Activated CD4-positive, alpha-beta memory T cell treated with anti-CD3 and anti-CD28 coated beads for 36 hours (primary cell): ENCODE measurements at regions not wholly inside any gene's neighbourhood (a gene's known extent, or its start where the extent isn't known, plus 50 kb on each side); places are given as distances from the start of the nearest gene placed in this dataset.

ENCODE experiments used
- CTCF ChIA-PET: fragments of 350-600 bp; sonication (Branson Sonifier 250); formaldehyde crosslinking; loops from one replicate; lab custom pipeline; 2021; ENCODE audit warnings: antibody characterized with exemption, inconsistent platforms; lab: Charles Lee
- POLR2A ChIA-PET: fragments of 350-600 bp; sonication (Branson Sonifier 250); formaldehyde crosslinking; loops from one replicate; lab custom pipeline; 2021; ENCODE audit warnings: antibody characterized with exemption; lab: Charles Lee
- DNase-seq: peaks from one replicate; pipeline ENCODE4 v3.0.0-alpha.2; 2020
- H3K27ac Mint-ChIP-seq: one replicate; pipeline ENCODE4 v1.8.0; 2021; ENCODE audit warnings: mixed read lengths
- H3K27me3 Mint-ChIP-seq: one replicate; pipeline ENCODE4 v1.8.0; 2021; ENCODE audit warnings: mixed read lengths
- H3K36me3 Mint-ChIP-seq: one replicate; pipeline ENCODE4 v1.8.0; 2021; ENCODE audit warnings: mixed read lengths
- H3K4me1 Mint-ChIP-seq: one replicate; pipeline ENCODE4 v1.8.0; 2021; ENCODE audit warnings: low read depth, mixed read lengths
- H3K4me3 Mint-ChIP-seq: one replicate; pipeline ENCODE4 v1.8.0; 2021; ENCODE audit warnings: mild to moderate bottlenecking, mixed read lengths
- H3K9me3 Mint-ChIP-seq: one replicate; pipeline ENCODE4 v1.8.0; 2021; ENCODE audit warnings: mixed read lengths
- intact Hi-C: fragments of 100-400 bp; cut with micrococcal nuclease; formaldehyde crosslinking; loops from one replicate; pipeline ENCODE4 v1.15.1; 2023

DNA sequence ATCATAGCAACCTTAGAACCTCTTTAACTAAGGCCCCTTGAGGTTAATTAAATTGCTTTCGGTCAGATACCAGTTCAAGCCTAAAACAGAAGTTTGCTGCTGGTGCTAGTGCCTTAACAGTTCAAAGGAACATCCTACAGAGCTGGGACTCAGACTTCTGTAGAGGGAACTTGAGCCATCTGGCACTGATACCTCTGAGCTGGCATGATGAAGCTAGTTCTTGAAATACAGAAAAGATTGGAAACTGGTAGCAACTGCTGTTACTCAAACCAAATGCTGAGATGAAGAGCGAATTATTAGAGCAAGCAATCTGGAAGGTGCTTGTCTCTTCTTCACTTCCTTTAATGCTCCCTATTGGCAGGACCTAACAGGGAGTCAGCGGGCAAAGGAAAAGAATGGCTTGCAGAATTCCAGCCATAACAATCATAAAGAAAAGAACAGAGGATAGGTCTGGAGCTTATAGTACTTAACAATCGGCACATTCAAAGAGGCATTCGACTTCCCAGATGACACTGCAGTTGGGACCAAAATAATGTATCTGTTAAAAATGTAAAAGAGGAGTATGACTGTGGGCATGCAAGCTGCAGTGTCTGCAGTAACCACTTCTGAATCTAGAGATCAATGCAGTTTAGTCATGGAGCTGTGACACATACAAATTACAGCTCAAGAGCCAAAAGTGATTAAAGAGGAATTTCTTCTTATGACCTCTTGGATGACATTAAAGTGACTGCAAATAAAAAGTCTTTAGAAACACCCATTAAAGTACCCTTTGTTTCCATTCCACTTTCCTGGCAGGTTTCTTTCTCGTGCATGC, 298.9 kb downstream of the PDGFC start:
- Mint-ChIP-seq H3K4me1 (no peaks in the 10 kb centered on the region), H3K9me3 (peaks cover 8% of the 10 kb centered on the region), H3K4me3 (no peak overlapping the region), H3K27ac (no peak overlapping the region), H3K27me3 (no peaks in the 10 kb centered on the region), H3K36me3 (no peaks in the 10 kb centered on the region)
- POLR2A ChIA-PET = no interaction called here
- no peak for DNase-seq
- CTCF ChIA-PET = no interaction called here
- intact Hi-C loops = no loop called here

DNA sequence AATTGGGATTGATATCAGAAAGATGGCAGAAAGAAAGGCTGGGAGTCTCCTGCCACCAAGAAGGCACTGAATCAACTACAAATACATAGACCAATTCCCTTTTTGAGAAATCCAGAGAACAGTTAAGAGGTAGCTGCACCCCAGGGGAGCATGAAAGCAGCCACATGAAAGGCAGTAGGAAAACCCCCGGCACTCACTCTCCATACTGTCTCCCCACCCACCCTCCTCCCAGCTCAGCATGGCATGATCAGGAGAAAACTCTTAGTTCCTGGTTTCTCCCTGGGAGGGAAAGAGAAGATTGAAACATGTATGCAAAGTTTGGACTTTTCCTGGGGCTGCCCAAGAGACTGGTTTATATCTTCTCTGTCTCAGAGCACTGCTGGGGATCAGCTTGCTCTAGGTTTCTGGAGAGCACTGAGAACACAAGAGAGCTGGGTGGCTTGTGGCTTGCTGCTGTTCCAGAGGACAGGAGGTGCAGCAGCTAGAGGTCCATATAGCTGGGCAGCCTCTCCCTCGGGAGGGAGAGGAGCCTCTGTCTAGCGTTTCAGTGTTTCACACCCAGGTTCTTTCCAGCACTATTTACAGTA, 305.7 kb downstream of the PDGFC start:
- Mint-ChIP-seq H3K27me3 (no peaks in the 10 kb centered on the region), H3K27ac (no peak overlapping the region)
- intact Hi-C loops = no loop called here

DNA sequence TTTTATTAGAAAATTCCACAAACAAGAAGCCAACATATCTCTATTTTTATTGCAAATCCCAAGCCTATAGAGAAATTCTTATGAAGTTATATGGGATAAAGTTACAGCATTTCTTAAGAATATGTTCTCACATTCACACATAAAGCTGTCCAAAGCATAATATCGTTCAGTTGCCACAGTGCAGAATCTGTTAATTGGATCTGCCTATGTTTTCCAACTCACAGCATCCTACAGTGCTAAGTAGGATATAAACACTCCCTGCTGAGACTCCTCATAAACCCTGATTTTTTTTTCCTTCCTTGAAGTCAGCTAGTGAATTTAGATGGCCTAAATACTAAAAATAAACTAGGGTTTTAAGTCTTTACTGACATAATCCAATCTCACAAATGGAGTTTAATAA, 307.9 kb downstream of the PDGFC start:
- Mint-ChIP-seq H3K27me3 (no peaks in the 10 kb centered on the region), H3K4me3 (no peak overlapping the region), H3K9me3 (peaks cover 6% of the 10 kb centered on the region), H3K36me3 (no peaks in the 10 kb centered on the region), H3K27ac (no peak overlapping the region), H3K4me1 (no peaks in the 10 kb centered on the region)
- ChIA-PET CTCF (no interaction called here), POLR2A (no interaction called here)
- DNase-seq = no peak
- intact Hi-C loops = no loop called here

More for the DNA sequence above, 305.7 kb downstream of the PDGFC start:
- no peak overlapping the region for H3K4me3 Mint-ChIP-seq
- DNase-seq = no peak
- H3K36me3 Mint-ChIP-seq = no peaks in the 10 kb centered on the region
- POLR2A ChIA-PET = no interaction called here
- CTCF ChIA-PET = no interaction called here
- no peaks in the 10 kb centered on the region for H3K4me1 Mint-ChIP-seq
- H3K9me3 Mint-ChIP-seq = peaks cover 9% of the 10 kb centered on the region

DNA sequence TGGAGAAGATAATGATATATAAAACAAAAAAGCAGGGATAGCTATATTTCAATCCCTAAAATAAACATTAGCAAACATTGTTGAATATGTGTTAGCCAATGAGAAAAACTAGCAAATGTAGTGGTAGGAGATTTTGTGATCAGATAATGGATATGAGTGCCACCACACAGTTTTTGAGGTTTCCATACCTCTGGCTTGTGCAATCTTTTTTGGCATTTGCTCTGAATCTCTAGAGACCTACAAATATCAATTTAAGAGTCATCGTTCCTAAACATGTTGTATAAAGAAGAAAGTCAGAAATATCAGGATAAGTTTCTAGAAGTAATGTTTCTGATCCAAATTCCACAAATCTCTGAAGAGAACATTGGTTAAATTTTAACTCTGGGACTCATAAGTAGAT, 308.7 kb downstream of the PDGFC start:
- CTCF ChIA-PET = no interaction called here
- Mint-ChIP-seq H3K36me3 (no peaks in the 10 kb centered on the region), H3K4me3 (no peak overlapping the region), H3K9me3 (peaks cover 9% of the 10 kb centered on the region), H3K27ac (no peak overlapping the region), H3K4me1 (no peaks in the 10 kb centered on the region), H3K27me3 (no peaks in the 10 kb centered on the region)
- DNase-seq = no peak
- POLR2A ChIA-PET = no interaction called here
- intact Hi-C loops = no loop called here

DNA sequence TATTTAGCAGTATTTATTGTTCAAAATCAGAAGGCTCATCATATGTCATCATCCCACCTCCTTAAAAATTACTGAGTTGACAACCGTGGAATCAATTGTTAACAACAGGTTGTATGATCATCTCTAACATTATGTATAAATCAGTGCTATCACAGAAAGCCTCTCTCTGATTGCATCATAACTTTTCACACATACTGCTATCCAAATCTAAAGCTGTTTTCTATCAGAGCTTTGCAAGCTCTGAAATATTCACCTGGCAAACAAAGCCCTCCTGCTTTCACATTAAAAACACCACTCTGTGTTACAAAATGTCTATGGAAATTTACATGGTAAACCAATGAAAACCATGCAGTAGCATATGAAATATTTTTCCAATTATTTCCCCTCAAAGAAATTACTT, 310.0 kb downstream of the PDGFC start:
- Mint-ChIP-seq H3K27ac (no peak overlapping the region), H3K27me3 (no peaks in the 10 kb centered on the region), H3K36me3 (no peaks in the 10 kb centered on the region), H3K4me1 (no peaks in the 10 kb centered on the region), H3K4me3 (no peak overlapping the region), H3K9me3 (peaks cover 9% of the 10 kb centered on the region)
- no peak for DNase-seq
- intact Hi-C loops = no loop called here
- ChIA-PET POLR2A (no interaction called here), CTCF (no interaction called here)

DNA sequence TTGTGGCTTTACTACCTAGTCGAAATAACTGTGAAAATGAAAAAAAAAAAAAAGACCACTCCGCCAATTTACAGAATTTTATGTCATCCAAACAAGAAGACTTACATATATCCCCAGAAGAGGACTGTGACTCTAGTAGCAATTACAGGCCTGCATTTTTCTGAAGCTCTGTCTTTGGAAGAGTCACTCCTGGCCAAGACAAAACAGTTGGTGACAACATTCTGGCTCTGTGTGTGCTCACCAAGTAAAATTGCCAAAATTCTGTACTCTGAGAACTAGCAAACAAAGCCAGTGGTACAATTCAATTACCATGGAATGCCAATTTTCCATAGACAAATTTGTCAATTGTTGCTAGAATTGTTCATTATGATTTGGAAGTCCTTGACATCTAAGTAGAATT, 311.1 kb downstream of the PDGFC start:
- no peaks in the 10 kb centered on the region for H3K27me3 Mint-ChIP-seq
- H3K36me3 Mint-ChIP-seq = no peaks in the 10 kb centered on the region
- no peak overlapping the region for H3K4me3 Mint-ChIP-seq
- no peak for DNase-seq
- H3K9me3 Mint-ChIP-seq = peaks cover 5% of the 10 kb centered on the region
- H3K27ac Mint-ChIP-seq = no peak overlapping the region
- no peaks in the 10 kb centered on the region for H3K4me1 Mint-ChIP-seq
- intact Hi-C loops = no loop called here
- CTCF ChIA-PET = no interaction called here
- POLR2A ChIA-PET = no interaction called here

DNA sequence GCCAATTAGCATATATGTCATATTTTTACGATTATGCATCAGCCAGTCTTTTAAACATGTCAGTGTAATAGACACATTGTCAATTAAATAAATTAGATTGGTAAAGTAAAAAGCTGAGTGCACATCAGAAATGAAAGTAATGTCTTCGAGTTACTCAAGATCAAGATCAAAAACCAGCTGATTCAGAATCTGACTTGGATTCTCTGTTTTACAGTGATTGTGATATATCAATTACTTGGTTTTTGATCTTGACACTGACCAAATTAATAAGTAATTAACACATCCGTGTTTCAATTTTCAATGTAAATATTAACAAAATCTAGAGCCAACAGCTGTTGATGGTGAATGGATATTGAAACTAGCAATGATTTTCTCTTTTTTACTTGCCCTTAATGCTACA, 311.6 kb downstream of the PDGFC start:
- no peak overlapping the region for H3K27ac Mint-ChIP-seq
- H3K4me3 Mint-ChIP-seq = no peak overlapping the region
- H3K9me3 Mint-ChIP-seq = peaks cover 5% of the 10 kb centered on the region
- intact Hi-C loops = no loop called here
- no peak for DNase-seq
- CTCF ChIA-PET = no interaction called here
- H3K36me3 Mint-ChIP-seq = no peaks in the 10 kb centered on the region
- POLR2A ChIA-PET = no interaction called here
- no peaks in the 10 kb centered on the region for H3K4me1 Mint-ChIP-seq
- no peaks in the 10 kb centered on the region for H3K27me3 Mint-ChIP-seq

DNA sequence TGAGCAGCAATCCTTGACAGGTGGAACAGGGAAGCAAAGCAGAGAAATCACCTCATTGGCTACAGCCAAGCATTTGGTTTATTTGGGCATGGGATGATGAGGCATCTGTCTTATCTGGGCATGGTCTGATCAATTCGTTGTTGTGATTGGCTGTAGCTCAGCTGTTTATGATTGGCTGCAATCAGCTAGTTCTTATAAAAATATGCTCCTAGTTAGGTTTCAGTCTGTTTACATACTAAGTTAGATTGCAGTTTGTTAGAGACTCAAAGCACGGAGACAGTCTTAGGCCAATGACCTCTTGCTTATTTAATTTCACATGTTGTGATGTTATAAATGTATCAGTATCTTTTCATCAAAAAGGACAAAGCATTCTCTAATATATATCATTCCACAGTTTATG, 312.0 kb downstream of the PDGFC start:
- intact Hi-C loops = no loop called here
- peaks cover 5% of the 10 kb centered on the region for H3K9me3 Mint-ChIP-seq
- H3K4me1 Mint-ChIP-seq = no peaks in the 10 kb centered on the region
- H3K36me3 Mint-ChIP-seq = no peaks in the 10 kb centered on the region
- H3K4me3 Mint-ChIP-seq = no peak overlapping the region
- no peak for DNase-seq
- no peaks in the 10 kb centered on the region for H3K27me3 Mint-ChIP-seq
- CTCF ChIA-PET = no interaction called here
- no peak overlapping the region for H3K27ac Mint-ChIP-seq
- POLR2A ChIA-PET = no interaction called here

DNA sequence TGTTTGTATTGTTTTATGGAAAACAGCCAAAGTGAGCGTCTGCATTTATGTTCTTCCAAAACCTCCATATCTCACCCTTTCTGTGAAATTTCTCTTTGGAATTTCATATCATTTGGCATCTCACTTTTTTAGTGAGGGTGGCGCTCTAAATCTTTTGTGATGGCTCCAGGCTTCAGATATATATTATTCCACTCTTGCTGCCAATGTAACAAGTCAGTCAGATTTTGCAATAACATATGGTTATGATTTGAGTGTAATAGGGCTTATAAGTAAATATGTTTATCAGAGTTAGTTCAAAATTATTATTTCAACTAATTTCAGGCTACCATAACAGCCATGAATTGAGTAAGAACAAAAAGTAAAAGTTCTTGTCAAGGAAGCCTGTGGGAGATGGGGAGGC, 314.7 kb downstream of the PDGFC start:
- no peaks in the 10 kb centered on the region for H3K36me3 Mint-ChIP-seq

DNA sequence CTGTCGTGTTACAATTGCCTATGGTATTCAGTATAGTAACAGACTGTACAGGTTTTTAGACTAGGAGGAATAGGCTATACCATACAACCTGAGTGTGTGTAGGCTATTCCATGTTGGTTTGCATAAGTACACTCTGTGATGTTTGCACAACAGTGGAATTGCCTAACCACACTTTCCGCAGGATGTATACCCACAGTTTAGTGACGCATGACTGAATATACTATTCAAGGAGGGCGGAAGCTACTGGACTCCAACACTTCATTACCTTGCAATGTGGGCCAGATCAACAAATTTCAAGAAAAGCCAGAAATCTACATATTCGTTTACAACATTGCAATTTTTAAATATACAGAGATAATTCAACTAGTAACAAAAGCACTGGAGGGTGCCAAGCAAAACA, 317.2 kb downstream of the PDGFC start:
- Mint-ChIP-seq H3K4me3 (no peak overlapping the region), H3K36me3 (no peaks in the 10 kb centered on the region), H3K9me3 (peaks cover 17% of the 10 kb centered on the region), H3K27ac (no peak overlapping the region), H3K27me3 (no peaks in the 10 kb centered on the region), H3K4me1 (no peaks in the 10 kb centered on the region)
- POLR2A ChIA-PET = no interaction called here
- no peak for DNase-seq
- CTCF ChIA-PET = no interaction called here
- intact Hi-C loops = no loop called here

More for the DNA sequence above, 314.7 kb downstream of the PDGFC start:
- Mint-ChIP-seq H3K9me3 (peaks cover 12% of the 10 kb centered on the region), H3K27me3 (no peaks in the 10 kb centered on the region), H3K27ac (no peak overlapping the region), H3K4me3 (no peak overlapping the region), H3K4me1 (no peaks in the 10 kb centered on the region)
- POLR2A ChIA-PET = no interaction called here
- intact Hi-C loops = no loop called here
- CTCF ChIA-PET = no interaction called here
- no peak for DNase-seq

DNA sequence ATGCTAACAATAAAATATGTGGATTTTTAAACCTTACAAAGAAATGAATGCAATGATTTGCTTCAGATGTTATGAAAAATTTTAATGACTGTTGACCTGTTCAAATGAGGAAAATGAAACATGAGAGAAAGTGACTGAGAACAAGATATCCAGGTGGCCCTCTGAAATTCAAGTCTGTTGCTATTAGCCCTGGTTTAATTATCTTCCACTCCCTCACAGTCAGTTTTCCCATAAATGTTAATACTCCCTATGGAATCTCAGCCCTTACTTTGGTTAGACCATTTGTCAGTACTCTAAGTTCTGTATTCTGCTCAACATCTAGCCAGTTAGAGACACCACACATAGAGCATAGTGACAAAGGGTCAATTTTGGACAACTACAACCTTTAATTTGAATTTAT, 327.8 kb downstream of the PDGFC start:
- DNase-seq = no peak
- no peak overlapping the region for H3K4me3 Mint-ChIP-seq
- ChIA-PET CTCF (no interaction called here), POLR2A (no interaction called here)
- H3K9me3 Mint-ChIP-seq = peaks cover 9% of the 10 kb centered on the region
- H3K27me3 Mint-ChIP-seq = no peaks in the 10 kb centered on the region
- intact Hi-C loops = no loop called here
- H3K27ac Mint-ChIP-seq = no peak overlapping the region
- no peaks in the 10 kb centered on the region for H3K4me1 Mint-ChIP-seq
- H3K36me3 Mint-ChIP-seq = no peaks in the 10 kb centered on the region

DNA sequence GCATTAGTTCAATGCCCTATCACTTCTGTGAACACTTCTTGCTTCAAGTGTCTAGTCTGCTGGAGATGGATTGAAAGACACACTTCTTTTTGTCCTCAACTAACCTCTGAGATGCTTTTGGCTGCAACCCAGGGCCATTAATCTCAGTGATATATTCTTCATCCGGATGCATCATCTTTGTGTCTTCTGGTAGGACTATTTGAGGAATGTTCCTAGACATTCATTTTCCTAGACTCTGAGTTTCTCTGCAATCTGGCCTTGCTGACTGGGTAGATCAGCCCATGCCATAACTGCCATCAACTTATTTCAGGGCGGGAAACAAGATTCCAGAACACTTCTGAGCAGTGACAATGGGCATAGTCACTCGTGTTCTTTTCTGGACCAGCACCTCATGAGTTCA, 329.4 kb downstream of the PDGFC start:
- Mint-ChIP-seq H3K27ac (no peak overlapping the region), H3K4me3 (no peak overlapping the region), H3K4me1 (no peaks in the 10 kb centered on the region), H3K36me3 (no peaks in the 10 kb centered on the region), H3K27me3 (no peaks in the 10 kb centered on the region), H3K9me3 (peaks cover 12% of the 10 kb centered on the region)
- CTCF ChIA-PET = no interaction called here
- intact Hi-C loops = no loop called here
- no peak for DNase-seq
- POLR2A ChIA-PET = no interaction called here

DNA sequence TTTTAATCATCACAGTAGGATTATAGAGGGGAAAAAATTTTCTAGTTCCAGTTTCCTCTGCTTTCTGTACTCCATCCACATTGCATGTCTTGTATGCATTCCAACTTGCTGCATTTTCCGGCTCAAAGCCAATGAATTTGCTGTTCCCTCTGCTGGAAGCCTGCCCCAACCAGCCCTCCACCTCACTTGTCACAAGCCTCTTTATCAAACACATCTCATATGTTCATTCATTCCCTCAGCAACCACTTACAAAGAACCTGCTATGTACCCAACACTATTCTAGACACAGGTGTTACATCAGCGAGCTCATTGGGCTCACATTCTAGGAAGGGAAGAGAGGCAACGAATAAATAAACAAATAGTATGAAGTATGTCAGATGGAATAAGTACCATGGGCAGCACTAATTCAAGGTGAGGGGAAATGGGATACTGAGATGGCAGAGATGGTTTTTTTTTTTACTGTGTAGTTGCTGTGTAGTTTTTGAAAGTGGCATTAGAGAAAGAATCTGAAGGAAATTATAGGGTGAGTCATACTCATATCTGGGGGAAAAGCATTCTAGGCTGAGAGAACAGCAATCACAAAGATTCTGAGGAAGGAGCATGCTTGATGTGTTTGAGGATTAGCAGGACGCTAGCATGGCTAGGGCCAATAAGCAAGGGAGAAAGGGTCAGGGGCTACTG, 332.5 kb downstream of the PDGFC start:
- no peaks in the 10 kb centered on the region for H3K27me3 Mint-ChIP-seq
- no peak for DNase-seq
- ChIA-PET CTCF (no interaction called here), POLR2A (no interaction called here)
- no peak overlapping the region for H3K27ac Mint-ChIP-seq
- intact Hi-C loops = no loop called here
- H3K9me3 Mint-ChIP-seq = peaks cover 12% of the 10 kb centered on the region
- H3K4me3 Mint-ChIP-seq = no peak overlapping the region
- no peaks in the 10 kb centered on the region for H3K4me1 Mint-ChIP-seq
- no peaks in the 10 kb centered on the region for H3K36me3 Mint-ChIP-seq
